ENCODE measurements at regions not wholly inside any gene's neighbourhood (a gene's known extent, or its start where the extent isn't known, plus 50 kb on each side); places are given as distances from the start of the nearest gene placed in this dataset.

GRCh38 chr1:195501118-195501517 lies 1107.1 kb downstream of the KCNT2 start:
- no peak for DNase-seq

GRCh38 chr1:195495720-195496635 lies 1112.3 kb downstream of the KCNT2 start:
- no peak for DNase-seq

GRCh38 chr1:195482137-195482536 lies 1126.1 kb downstream of the KCNT2 start:
- no peak for DNase-seq

GRCh38 chr1:195481293-195481692 lies 1126.9 kb downstream of the KCNT2 start:
- no peak for DNase-seq

- no peak for DNase-seq
These were observed 1132.7 kb downstream of the KCNT2 start for GRCh38 chr1:195475568-195475967.

GRCh38 chr1:195472291-195472690 lies 1135.9 kb downstream of the KCNT2 start:
- no peak for DNase-seq

- no peak for DNase-seq
These were observed 1141.6 kb downstream of the KCNT2 start for GRCh38 chr1:195466639-195467038.

- no peak for DNase-seq
These were observed 1145.6 kb downstream of the KCNT2 start for GRCh38 chr1:195462646-195463045.

GRCh38 chr1:195462152-195462551 lies 1146.1 kb downstream of the KCNT2 start:
- no peak for DNase-seq

GRCh38 chr1:195458365-195458764 lies 1149.9 kb downstream of the KCNT2 start:
- no peak for DNase-seq

- DNase-seq: no peak
These were observed 1157.4 kb downstream of the KCNT2 start for GRCh38 chr1:195450794-195451193.

GRCh38 chr1:195439661-195440060 lies 1168.6 kb downstream of the KCNT2 start:
- no peak for DNase-seq

- no peak for DNase-seq
These were observed 1173.6 kb downstream of the KCNT2 start for GRCh38 chr1:195434566-195435203.

- no peak for DNase-seq
These were observed 1177.4 kb downstream of the KCNT2 start for GRCh38 chr1:195430826-195431225.

GRCh38 chr1:195428927-195429326 lies 1179.3 kb downstream of the KCNT2 start:
- no peak for DNase-seq

GRCh38 chr1:195415584-195415983 lies 1192.7 kb downstream of the KCNT2 start:
- DNase-seq: no peak

GRCh38 chr1:195394567-195394966 lies 1213.7 kb downstream of the KCNT2 start:
- no peak for DNase-seq

- DNase-seq: no peak
These were observed 1232.0 kb downstream of the KCNT2 start for GRCh38 chr1:195376190-195376589.

- DNase-seq: no peak
These were observed 1234.4 kb downstream of the KCNT2 start for GRCh38 chr1:195373856-195374255.

GRCh38 chr1:195345149-195345548 lies 1263.1 kb downstream of the KCNT2 start:
- no peak for DNase-seq

GRCh38 chr1:195337646-195338045 lies 1270.6 kb downstream of the KCNT2 start:
- no peak for DNase-seq

- DNase-seq: no peak
These were observed 1271.4 kb downstream of the KCNT2 start for GRCh38 chr1:195336812-195337211.

GRCh38 chr1:195335541-195335940 lies 1272.7 kb downstream of the KCNT2 start:
- no peak for DNase-seq

GRCh38 chr1:195332102-195332501 lies 1276.1 kb downstream of the KCNT2 start:
- no peak for DNase-seq
